ENCODE measurements at regions not wholly inside any gene's neighbourhood (a gene's known extent, or its start where the extent isn't known, plus 50 kb on each side); places are given as distances from the start of the nearest gene placed in this dataset.
"Not testable (repeated sequence)": the region's sequence is repeated elsewhere in the genome, so short reads cannot be mapped to it uniquely, and the experiment has no call there.

DNA sequence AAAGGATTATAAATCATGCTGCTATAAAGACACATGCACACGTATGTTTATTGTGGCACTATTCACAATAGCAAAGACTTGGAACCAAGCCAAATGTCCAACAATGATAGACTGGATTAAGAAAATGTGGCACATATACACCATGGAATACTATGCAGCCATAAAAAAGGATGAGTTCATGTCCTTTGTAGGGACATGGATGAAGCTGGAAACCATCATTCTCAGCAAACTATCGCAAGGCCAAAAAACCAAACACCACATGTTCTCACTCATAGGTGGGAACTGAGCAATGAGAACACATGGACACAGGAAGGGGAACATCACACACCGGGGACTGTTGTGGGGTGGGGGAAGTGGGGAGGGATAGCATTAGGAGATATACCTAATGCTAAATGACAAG lies 127.1 kb upstream of the GRAMD2B start:
- TF ChIP-seq POLR2A (IDR thresholded peaks at IDR 0.05), result not testable (repeated sequence)
- TF ChIP-seq, protein P1, sequence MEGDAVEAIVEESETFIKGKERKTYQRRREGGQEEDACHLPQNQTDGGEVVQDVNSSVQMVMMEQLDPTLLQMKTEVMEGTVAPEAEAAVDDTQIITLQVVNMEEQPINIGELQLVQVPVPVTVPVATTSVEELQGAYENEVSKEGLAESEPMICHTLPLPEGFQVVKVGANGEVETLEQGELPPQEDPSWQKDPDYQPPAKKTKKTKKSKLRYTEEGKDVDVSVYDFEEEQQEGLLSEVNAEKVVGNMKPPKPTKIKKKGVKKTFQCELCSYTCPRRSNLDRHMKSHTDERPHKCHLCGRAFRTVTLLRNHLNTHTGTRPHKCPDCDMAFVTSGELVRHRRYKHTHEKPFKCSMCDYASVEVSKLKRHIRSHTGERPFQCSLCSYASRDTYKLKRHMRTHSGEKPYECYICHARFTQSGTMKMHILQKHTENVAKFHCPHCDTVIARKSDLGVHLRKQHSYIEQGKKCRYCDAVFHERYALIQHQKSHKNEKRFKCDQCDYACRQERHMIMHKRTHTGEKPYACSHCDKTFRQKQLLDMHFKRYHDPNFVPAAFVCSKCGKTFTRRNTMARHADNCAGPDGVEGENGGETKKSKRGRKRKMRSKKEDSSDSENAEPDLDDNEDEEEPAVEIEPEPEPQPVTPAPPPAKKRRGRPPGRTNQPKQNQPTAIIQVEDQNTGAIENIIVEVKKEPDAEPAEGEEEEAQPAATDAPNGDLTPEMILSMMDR (IDR thresholded peaks at IDR 0.05), result not testable (repeated sequence)
